ENCODE measurements at regions not wholly inside any gene's neighbourhood (a gene's known extent, or its start where the extent isn't known, plus 50 kb on each side); places are given as distances from the start of the nearest gene placed in this dataset.

DNA sequence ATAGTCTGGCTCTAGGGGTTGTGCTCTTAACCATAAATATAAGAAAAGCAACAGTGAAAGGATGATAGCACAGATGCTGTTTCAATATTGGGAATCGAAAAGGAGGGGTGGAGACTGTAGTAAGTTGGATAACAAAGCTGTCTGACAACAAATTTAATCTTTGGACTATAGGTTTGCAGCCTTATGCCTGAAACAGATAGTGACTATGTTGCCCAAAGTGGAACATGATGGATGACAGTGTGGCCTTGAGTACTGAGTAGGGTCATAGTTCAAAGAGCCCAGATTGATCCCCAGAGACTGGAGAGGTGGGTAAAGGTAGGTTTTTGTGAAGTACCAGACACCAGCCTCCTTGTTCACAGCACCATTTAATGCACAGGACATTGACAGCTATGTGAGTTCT is 144.0 kb upstream of the PALMD start (continued):
- TF ChIP-seq ZMYM4 (CRISPR knock-in tag; IDR thresholded peaks at IDR 0.05) (peak; percentile 95), TBX2 (CRISPR knock-in tag; IDR thresholded peaks at IDR 0.05; ENCODE audit: borderline replicate concordance) (peak; percentile 55; the same call in 1 of the 2 replicates), SOX13 (IDR thresholded peaks at IDR 0.05) (no peak), SOX13 (CRISPR knock-in tag; conservative IDR thresholded peaks at IDR 0.05 in 1 of 2, IDR thresholded peaks at IDR 0.05 in 1 of 2) (peak in 1 of 2 experiments; percentile 69; a peak in 2 of 4 replicates), ZMYM3 (CRISPR knock-in tag; IDR thresholded peaks at IDR 0.05) (peak; percentile 68; the same call in 1 of the 2 replicates), MIER2 (CRISPR knock-in tag; IDR thresholded peaks at IDR 0.05) (peak; percentile 23; the same call in 1 of the 2 replicates), FOXC1 (CRISPR knock-in tag; IDR thresholded peaks at IDR 0.05; ENCODE audit: borderline replicate concordance) (no peak), SOX5 (CRISPR knock-in tag; IDR thresholded peaks at IDR 0.05; ENCODE audit: borderline replicate concordance) (peak; percentile 27; the same call in 1 of the 2 replicates), MEIS1 (CRISPR knock-in tag; IDR thresholded peaks at IDR 0.05; ENCODE audit: borderline replicate concordance) (peak; percentile 78; the same call in 1 of the 2 replicates), HDAC1 (CRISPR knock-in tag; IDR thresholded peaks at IDR 0.05) (0 out of 2 replicates have a peak, but pooled peaks have one; percentile 35), ZNF556 (CRISPR knock-in tag; IDR thresholded peaks at IDR 0.05; ENCODE audit: borderline replicate concordance) (no peak), PITX1 (CRISPR knock-in tag; IDR thresholded peaks at IDR 0.05) (peak; percentile 63; the same call in 1 of the 2 replicates), ZNF761 (CRISPR knock-in tag; conservative IDR thresholded peaks at IDR 0.05) (no peak), ZSCAN22 (CRISPR knock-in tag; IDR thresholded peaks at IDR 0.05) (no peak), HOXA3 (CRISPR knock-in tag; IDR thresholded peaks at IDR 0.05) (peak; percentile 53; the same call in 1 of the 2 replicates), HDAC2 (CRISPR knock-in tag; IDR thresholded peaks at IDR 0.05) (peak; percentile 74; the same call in 1 of the 2 replicates), ZNF232 (CRISPR knock-in tag; IDR thresholded peaks at IDR 0.05; ENCODE audit: borderline replicate concordance) (no peak), ZNF629 (CRISPR knock-in tag; conservative IDR thresholded peaks at IDR 0.05) (0 out of 2 replicates have a peak, but pooled peaks have one; percentile 13), ZNF7 (CRISPR knock-in tag; IDR thresholded peaks at IDR 0.05) (no peak), NR2F2 (IDR thresholded peaks at IDR 0.05; ENCODE audit: borderline replicate concordance, low read depth) (peak; percentile 38; the same call in 1 of the 2 replicates)
- TF ChIP-seq, protein P1, sequence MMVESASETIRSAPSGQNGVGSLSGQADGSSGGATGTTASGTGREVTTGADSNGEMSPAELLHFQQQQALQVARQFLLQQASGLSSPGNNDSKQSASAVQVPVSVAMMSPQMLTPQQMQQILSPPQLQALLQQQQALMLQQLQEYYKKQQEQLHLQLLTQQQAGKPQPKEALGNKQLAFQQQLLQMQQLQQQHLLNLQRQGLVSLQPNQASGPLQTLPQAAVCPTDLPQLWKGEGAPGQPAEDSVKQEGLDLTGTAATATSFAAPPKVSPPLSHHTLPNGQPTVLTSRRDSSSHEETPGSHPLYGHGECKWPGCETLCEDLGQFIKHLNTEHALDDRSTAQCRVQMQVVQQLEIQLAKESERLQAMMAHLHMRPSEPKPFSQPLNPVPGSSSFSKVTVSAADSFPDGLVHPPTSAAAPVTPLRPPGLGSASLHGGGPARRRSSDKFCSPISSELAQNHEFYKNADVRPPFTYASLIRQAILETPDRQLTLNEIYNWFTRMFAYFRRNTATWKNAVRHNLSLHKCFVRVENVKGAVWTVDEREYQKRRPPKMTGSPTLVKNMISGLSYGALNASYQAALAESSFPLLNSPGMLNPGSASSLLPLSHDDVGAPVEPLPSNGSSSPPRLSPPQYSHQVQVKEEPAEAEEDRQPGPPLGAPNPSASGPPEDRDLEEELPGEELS (CRISPR knock-in tag; IDR thresholded peaks at IDR 0.05): 0 out of 2 replicates have a peak, but pooled peaks have one; percentile 25
- TF ChIP-seq, protein P2, sequence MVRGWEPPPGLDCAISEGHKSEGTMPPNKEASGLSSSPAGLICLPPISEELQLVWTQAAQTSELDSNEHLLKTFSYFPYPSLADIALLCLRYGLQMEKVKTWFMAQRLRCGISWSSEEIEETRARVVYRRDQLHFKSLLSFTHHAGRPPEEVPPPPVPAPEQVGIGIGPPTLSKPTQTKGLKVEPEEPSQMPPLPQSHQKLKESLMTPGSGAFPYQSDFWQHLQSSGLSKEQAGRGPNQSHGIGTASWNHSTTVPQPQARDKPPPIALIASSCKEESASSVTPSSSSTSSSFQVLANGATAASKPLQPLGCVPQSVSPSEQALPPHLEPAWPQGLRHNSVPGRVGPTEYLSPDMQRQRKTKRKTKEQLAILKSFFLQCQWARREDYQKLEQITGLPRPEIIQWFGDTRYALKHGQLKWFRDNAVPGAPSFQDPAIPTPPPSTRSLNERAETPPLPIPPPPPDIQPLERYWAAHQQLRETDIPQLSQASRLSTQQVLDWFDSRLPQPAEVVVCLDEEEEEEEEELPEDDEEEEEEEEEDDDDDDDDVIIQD (CRISPR knock-in tag; IDR thresholded peaks at IDR 0.05; ENCODE audit: low read depth): peak; percentile 86; the same call in 1 of the 2 replicates
- TF ChIP-seq, protein P3, sequence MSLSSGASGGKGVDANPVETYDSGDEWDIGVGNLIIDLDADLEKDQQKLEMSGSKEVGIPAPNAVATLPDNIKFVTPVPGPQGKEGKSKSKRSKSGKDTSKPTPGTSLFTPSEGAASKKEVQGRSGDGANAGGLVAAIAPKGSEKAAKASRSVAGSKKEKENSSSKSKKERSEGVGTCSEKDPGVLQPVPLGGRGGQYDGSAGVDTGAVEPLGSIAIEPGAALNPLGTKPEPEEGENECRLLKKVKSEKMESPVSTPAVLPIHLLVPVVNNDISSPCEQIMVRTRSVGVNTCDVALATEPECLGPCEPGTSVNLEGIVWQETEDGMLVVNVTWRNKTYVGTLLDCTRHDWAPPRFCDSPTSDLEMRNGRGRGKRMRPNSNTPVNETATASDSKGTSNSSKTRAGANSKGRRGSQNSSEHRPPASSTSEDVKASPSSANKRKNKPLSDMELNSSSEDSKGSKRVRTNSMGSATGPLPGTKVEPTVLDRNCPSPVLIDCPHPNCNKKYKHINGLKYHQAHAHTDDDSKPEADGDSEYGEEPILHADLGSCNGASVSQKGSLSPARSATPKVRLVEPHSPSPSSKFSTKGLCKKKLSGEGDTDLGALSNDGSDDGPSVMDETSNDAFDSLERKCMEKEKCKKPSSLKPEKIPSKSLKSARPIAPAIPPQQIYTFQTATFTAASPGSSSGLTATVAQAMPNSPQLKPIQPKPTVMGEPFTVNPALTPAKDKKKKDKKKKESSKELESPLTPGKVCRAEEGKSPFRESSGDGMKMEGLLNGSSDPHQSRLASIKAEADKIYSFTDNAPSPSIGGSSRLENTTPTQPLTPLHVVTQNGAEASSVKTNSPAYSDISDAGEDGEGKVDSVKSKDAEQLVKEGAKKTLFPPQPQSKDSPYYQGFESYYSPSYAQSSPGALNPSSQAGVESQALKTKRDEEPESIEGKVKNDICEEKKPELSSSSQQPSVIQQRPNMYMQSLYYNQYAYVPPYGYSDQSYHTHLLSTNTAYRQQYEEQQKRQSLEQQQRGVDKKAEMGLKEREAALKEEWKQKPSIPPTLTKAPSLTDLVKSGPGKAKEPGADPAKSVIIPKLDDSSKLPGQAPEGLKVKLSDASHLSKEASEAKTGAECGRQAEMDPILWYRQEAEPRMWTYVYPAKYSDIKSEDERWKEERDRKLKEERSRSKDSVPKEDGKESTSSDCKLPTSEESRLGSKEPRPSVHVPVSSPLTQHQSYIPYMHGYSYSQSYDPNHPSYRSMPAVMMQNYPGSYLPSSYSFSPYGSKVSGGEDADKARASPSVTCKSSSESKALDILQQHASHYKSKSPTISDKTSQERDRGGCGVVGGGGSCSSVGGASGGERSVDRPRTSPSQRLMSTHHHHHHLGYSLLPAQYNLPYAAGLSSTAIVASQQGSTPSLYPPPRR (CRISPR knock-in tag; IDR thresholded peaks at IDR 0.05; ENCODE audit: borderline replicate concordance): peak; percentile 51; the same call in 1 of the 2 replicates
